Stimulated activated CD8-positive, alpha-beta memory T cell treated with anti-CD3 and anti-CD28 coated beads, Interleukin-15, amount 100 ng/mL, for 4 hours (primary cell): ENCODE measurements at regions not wholly inside any gene's neighbourhood (a gene's known extent, or its start where the extent isn't known, plus 50 kb on each side); places are given as distances from the start of the nearest gene placed in this dataset.
"Not testable (repeated sequence)": the region's sequence is repeated elsewhere in the genome, so short reads cannot be mapped to it uniquely, and the experiment has no call there.

Experiments
- DNase-seq, 2 donors: peaks; one replicate each; pipeline ENCODE4 v3.0.0-alpha.2; 2020; ENCODE audit warnings: low read depth in 2 of 2

DNA sequence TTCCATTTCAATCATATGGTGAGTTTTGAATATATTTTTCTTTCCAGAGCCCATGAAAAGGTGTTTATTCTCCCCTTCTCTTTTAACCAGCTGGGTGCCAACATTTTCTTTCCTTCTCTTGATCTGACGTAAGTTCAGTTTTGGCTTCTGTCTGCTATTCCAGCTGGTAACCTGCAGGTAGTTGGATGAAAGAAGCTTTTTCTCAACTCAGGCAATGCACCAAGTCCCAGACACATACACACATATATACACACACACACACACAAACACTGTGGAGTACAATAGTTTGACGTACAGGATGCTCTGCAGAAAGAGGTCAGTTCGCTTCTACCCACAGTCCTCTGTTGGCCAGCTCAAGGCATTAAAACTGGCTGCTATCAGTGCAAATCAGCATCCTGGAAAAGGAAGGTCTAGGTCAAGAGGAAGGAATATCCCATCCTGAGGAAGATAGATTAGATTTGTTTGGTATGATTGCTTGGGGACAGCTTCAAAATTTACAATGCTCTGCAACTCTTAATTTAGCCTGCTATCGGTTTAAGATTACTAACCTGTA is 214.3 kb upstream of the SEMA6A start:
- DNase-seq: no peak

- DNase-seq: no peak
Observed at GRCh38 chr5:116787570-116787969, 212.9 kb upstream of the SEMA6A start.

DNA sequence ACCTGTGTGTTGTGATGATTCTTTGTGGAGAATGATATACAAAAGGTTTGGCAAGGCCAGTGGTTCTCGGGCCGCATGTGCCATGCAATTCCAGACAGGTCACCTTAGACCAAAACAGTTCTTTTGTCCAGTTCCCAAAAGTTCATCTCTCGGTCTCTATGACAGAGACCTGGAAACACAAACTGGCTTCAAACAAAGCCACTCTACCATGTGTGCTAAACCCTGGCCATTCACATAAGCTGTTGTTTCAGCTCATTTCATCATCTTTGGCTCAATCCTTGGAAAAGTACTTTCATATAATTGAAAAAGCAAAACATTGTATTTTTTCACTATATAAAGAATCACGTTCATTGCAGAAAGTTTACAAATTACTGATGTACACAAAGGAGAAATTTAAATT is 210.5 kb upstream of the SEMA6A start:
- no peak for DNase-seq

DNA sequence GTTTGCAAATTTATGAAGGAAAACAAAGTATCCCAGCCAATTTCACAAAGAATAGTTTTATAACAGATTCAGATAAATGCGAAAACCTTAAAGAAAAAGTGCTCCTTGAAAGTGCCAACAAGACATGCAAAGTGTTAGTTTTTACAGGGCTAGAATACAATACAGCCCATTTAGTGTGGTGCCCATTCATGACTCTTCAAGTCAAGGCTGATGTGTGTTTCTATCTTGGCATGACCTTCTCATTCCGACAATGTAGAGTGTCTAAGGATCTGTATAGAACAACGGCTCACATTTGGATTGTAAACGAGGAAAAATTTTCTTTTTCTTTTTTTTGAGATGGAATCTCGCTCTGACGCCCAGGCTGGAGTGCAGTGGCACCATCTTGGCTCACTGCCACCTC is 205.2 kb upstream of the SEMA6A start:
- DNase-seq: no peak

GRCh38 chr5:116778651-116779280 is 204.1 kb upstream of the SEMA6A start:
- DNase-seq: no peak

GRCh38 chr5:116778032-116778431 is 203.4 kb upstream of the SEMA6A start:
- no peak for DNase-seq

- no peak for DNase-seq
Observed at GRCh38 chr5:116773926-116774325, 199.3 kb upstream of the SEMA6A start.

DNA sequence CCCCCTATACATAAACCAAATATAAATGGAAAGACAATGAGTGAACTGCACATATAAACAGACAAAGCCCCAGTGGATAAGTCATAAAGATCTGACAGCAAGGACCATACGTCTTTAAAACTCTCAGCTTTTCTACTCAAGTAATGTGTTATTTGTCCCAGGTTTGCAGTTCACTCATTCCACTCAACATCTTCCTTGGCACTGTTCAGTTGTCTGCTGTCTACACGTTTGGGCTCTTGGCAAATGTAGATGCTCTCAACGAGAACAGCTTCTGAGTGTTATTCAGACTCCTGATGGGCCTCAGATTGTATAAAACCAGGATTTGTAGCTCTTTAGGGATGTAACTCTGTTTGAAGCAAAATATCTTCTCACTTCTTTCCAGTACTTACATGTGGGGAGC is 198.2 kb upstream of the SEMA6A start:
- no peak for DNase-seq

DNA sequence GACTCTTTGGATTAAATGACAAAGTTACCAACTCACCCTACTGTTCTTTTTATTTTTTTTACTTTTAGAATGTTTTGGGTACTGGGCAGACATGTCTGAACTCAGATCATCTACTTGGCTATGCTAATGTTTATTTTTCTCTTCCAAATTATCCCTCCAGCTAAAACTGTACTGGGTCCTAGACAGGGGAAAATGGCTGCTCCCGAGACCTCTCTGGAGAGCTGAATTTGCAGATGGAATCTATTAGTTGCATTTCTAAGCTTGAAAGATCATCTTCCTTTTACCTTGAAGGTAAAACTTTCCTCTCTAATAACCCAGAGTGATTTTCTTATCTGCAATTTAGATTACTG is 197.5 kb upstream of the SEMA6A start:
- DNase-seq: no peak

- no peak for DNase-seq
Observed at GRCh38 chr5:116771466-116772151, 197.0 kb upstream of the SEMA6A start.

DNA sequence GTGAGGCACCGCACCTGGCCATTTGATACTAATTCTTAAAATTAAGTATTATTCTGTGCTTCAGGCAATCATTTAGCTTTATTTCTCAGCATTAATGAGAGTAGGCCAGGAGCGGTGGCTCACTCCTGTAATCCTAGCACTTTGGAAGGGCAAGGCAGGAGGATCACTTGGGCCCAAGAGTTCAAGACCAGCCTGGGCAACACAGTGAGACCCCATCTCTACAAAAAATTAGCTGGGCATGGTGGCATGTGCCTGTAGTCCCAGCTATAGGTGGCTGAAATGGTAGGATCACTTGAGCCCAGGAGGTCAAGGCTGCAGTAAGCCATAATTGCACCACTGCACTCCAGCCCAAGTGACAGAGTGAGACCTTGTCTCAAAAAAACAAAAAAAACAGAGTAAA is 195.3 kb upstream of the SEMA6A start:
- not testable (repeated sequence) for DNase-seq

DNA sequence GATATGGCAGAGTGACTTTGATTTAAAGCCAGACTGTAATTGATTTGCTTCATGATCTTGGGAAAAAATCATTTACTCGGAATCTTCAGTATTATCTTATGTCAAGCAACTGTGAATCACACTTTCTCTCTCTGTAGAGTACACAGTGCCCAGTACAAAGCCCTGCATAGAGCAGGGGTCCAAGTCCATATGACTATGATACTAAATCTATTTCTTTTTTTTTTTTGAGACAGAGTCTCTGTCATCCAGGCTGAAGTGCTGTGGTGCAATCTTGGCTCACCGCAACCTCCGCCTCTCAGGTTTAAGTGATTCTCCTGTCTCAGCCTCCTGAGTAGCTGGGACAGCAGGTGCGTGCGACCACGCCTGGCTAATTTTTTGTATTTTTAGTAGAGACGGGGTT is 194.8 kb upstream of the SEMA6A start:
- DNase-seq: no peak

- DNase-seq: no peak
Observed at GRCh38 chr5:116766470-116766947, 191.9 kb upstream of the SEMA6A start.

DNA sequence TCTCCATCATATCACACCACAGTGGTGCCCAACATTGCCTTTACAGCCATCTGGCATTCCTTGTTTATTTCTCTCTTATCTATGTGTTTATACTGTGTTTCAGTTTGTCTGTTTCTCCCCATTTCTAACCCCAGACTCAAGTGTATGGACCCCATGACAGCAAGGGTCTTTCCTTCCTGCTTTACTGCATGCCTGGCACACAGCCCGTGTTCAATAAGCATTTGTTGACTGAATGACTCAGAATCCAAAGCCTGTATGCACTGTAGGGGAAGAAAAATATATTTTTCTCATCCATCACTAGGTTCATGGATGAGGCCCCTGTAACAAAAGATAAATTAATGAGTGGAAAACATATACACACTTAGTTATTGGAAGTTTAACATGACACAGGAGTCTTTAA is 190.8 kb upstream of the SEMA6A start:
- DNase-seq: no peak

GRCh38 chr5:116764941-116765340 is 190.3 kb upstream of the SEMA6A start:
- DNase-seq: no peak

GRCh38 chr5:116763987-116764866 is 189.6 kb upstream of the SEMA6A start:
- no peak for DNase-seq

DNA sequence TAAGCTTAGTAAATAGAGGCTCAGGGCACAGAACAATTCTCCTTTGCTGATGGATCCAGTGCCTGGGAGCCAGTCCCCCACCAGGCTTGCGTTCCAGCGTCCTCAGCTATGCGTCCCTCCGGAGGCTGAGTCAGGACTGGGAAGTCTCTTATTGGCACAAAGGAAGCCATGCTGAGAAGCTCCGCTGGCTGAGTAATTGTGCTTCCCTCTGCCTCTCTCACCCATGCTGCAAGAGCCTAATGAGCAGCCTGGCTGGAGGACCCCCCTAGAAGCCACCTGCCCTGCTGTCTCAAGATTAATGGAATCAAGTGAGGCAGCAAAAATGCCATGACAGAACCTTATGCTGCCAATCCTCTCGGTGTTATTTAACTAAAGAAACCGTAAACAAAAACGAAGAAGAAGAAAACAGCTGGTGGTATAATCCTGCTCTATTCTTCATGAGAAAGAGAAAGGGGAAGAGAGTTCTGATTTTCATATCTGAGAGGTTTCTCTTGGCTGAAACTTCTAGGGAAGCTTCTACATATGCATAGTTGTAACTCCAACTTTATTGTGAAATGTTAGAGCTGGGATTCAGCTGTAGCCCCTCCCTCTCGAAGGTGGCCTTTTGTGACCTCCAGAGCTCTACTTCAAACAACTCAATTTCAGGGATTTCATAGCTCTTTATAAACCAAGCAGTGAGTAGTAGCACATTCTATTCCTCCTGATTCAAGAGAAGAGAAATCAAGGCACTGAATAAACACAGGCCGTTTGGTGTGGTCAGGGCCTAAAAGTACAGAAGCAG is 185.4 kb upstream of the SEMA6A start:
- DNase-seq: no peak

GRCh38 chr5:116757326-116757725 is 182.7 kb upstream of the SEMA6A start:
- no peak for DNase-seq

- DNase-seq: no peak
Observed at GRCh38 chr5:116756531-116756930, 181.9 kb upstream of the SEMA6A start.

DNA sequence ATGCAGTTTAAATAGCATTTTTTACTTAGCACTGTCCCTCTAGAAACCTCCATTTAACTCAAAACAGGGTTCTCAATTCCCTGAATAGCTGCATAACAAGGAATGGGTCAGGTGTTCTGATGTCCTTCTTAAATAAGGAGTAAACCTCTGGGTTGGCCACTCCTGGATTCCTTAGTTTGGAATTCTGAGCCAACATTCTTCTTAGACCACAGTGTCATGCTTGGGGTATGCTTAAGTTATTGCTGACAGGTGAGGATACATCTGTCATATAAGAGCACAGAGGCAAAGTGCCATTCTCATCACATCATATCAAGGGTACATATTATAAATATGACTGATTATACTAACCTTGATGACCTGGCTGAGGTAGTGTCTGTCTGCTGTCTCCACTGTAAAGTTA is 179.9 kb upstream of the SEMA6A start:
- no peak for DNase-seq

DNA sequence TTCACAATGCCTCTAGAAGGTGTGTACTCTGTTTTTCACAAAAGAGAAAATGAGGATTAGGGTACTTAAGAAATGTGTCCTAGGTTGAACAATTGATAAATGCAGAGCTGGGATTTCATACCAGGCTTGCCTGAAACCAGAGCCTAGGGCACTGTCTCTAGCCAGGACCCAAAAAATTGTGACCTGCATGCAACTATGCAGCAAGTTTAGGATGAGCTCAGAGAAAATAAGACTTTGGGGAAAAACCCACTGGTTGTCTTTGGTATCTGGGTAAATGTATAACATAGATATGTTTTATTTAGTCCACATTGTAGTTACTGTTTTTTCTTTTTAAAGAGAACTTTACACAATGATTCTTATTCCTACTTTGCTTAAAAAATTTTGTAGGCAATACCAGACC is 177.1 kb upstream of the SEMA6A start:
- no peak for DNase-seq
